NCI-H510A treated with DMSO at 0.1 percent for 48 hours (cell line): ENCODE measurements at regions not wholly inside any gene's neighbourhood (a gene's known extent, or its start where the extent isn't known, plus 50 kb on each side); places are given as distances from the start of the nearest gene placed in this dataset.
"Not testable (repeated sequence)": the region's sequence is repeated elsewhere in the genome, so short reads cannot be mapped to it uniquely, and the experiment has no call there.

Source experiments
- DNase-seq: peaks from one replicate; lab custom pipeline; 2025; lab: John Stamatoyannopoulos, UW

- no peak for DNase-seq
Observed at GRCh38 chr6:28585335-28585734, 59.7 kb downstream of the GPX5 start.

GRCh38 chr6:28586324-28586723, 60.6 kb downstream of the GPX5 start:
- no peak for DNase-seq

GRCh38 chr6:28586962-28587745, 61.5 kb downstream of the GPX5 start:
- DNase-seq = no peak

- no peak for DNase-seq
Observed at GRCh38 chr6:28587746-28588075, 62.0 kb downstream of the GPX5 start.

- DNase-seq = no peak
Observed at GRCh38 chr6:28588666-28589065, 63.0 kb downstream of the GPX5 start.

GRCh38 chr6:28589234-28589956, 63.7 kb downstream of the GPX5 start:
- DNase-seq = no peak

GRCh38 chr6:28589957-28590349, 64.3 kb downstream of the GPX5 start:
- no peak for DNase-seq

- DNase-seq = no peak
Observed at GRCh38 chr6:28597217-28597835, 71.6 kb downstream of the GPX5 start.

- DNase-seq = no peak
Observed at GRCh38 chr6:28597924-28598722, 72.4 kb downstream of the GPX5 start.

- DNase-seq = no peak
Observed at GRCh38 chr6:28598757-28599686, 73.3 kb downstream of the GPX5 start.

GRCh38 chr6:28600245-28600644, 74.6 kb downstream of the GPX5 start:
- no peak for DNase-seq

GRCh38 chr6:28603891-28604290, 78.2 kb downstream of the GPX5 start:
- DNase-seq = no peak

GRCh38 chr6:28606424-28607391, 81.0 kb downstream of the GPX5 start:
- no peak for DNase-seq

- DNase-seq = no peak
Observed at GRCh38 chr6:28607990-28608389, 82.3 kb downstream of the GPX5 start.

GRCh38 chr6:28609672-28610071, 84.0 kb downstream of the GPX5 start:
- no peak for DNase-seq

GRCh38 chr6:28615616-28615954, 89.9 kb downstream of the GPX5 start:
- DNase-seq = no peak

- DNase-seq = no peak
Observed at GRCh38 chr6:28615955-28616747, 90.5 kb downstream of the GPX5 start.

- no peak for DNase-seq
Observed at GRCh38 chr6:28618898-28619555, 93.3 kb downstream of the GPX5 start.

GRCh38 chr6:28621268-28621667, 95.6 kb downstream of the GPX5 start:
- not testable (repeated sequence) for DNase-seq
